WTC11 (cell line): ENCODE measurements at regions not wholly inside any gene's neighbourhood (a gene's known extent, or its start where the extent isn't known, plus 50 kb on each side); places are given as distances from the start of the nearest gene placed in this dataset.

ENCODE experiments used
- ATAC-seq: fragments of 200-7000 bp; cut with Tn5 transposase; 2 replicates; pipeline ENCODE4 v1.10.0; 2021; ENCODE audit warnings: mild to moderate bottlenecking, moderate library complexity
- CTCF ChIA-PET: fragments of 300-600 bp; sonication (Branson Sonifier 250); formaldehyde crosslinking; loops from one replicate; lab custom pipeline; 2021; ENCODE audit warnings: antibody characterized with exemption; lab: Charles Lee
- POLR2A ChIA-PET: fragments of 350-600 bp; sonication (Branson Sonifier 250); formaldehyde crosslinking; loops from one replicate; lab custom pipeline; 2021; ENCODE audit warnings: antibody characterized with exemption; lab: Charles Lee
- DNase-seq: peaks from one replicate; pipeline ENCODE4 v3.0.0; 2021; ENCODE audit warnings: low spot score
- H3K27ac Mint-ChIP-seq: 2 replicates; pipeline ENCODE4 v1.8.0; 2021; ENCODE audit warnings: mixed read lengths
- H3K27me3 Mint-ChIP-seq: 2 replicates; pipeline ENCODE4 v1.8.0; 2021; ENCODE audit warnings: low read depth, mild to moderate bottlenecking, moderate library complexity, mixed read lengths
- H3K36me3 Mint-ChIP-seq: 2 replicates; pipeline ENCODE4 v1.8.0; 2021; ENCODE audit warnings: mixed read lengths
- H3K4me1 Mint-ChIP-seq: 2 replicates; pipeline ENCODE4 v1.8.0; 2022; ENCODE audit warnings: mixed read lengths
- H3K4me3 Mint-ChIP-seq: 2 replicates; pipeline ENCODE4 v1.8.0; 2021; ENCODE audit warnings: mild to moderate bottlenecking, moderate library complexity, mixed read lengths
- H3K9me3 Mint-ChIP-seq: 2 replicates; pipeline ENCODE4 v1.8.0; 2021; ENCODE audit warnings: mixed read lengths
- AR ChIP-seq: fragments of 250-450 bp; sonication (Bioruptor Pico); IDR thresholded peaks from 2 replicates; pipeline ENCODE4 v1.9.0; 2021; ENCODE audit warnings: mild to moderate bottlenecking
- ATF1 ChIP-seq: sonication (generic); formaldehyde crosslinking; IDR thresholded peaks from 2 replicates; pipeline ENCODE4 v1.8.1; 2023; ENCODE audit warnings: mild to moderate bottlenecking, moderate library complexity, missing genetic modification reagents
- CBFB ChIP-seq: sonication (generic); formaldehyde crosslinking; IDR thresholded peaks from 2 replicates; pipeline ENCODE4 v1.8.1; 2022; ENCODE audit warnings: mild to moderate bottlenecking, low read depth, missing genetic modification reagents
- CREB1 ChIP-seq: sonication (generic); formaldehyde crosslinking; IDR thresholded peaks from 2 replicates; pipeline ENCODE4 v1.8.0; 2023; ENCODE audit warnings: mild to moderate bottlenecking, missing genetic modification reagents
- CTCF ChIP-seq: fragments of 200-600 bp; IDR thresholded peaks from 2 replicates; pipeline ENCODE4 v1.8.0; 2022; ENCODE audit warnings: antibody characterized with exemption
- ESRRA ChIP-seq: sonication (generic); formaldehyde crosslinking; IDR thresholded peaks from 2 replicates; pipeline ENCODE4 v1.8.1; 2022; ENCODE audit warnings: mild to moderate bottlenecking, missing genetic modification reagents, borderline replicate concordance
- FOXJ3 ChIP-seq: sonication (generic); formaldehyde crosslinking; IDR thresholded peaks from 2 replicates; pipeline ENCODE4 v1.9.0; 2021; ENCODE audit warnings: missing genetic modification reagents, mild to moderate bottlenecking, borderline replicate concordance
- IRF1 ChIP-seq: sonication (generic); formaldehyde crosslinking; IDR thresholded peaks from 2 replicates; pipeline ENCODE4 v1.8.0; 2023; ENCODE audit warnings: missing genetic modification reagents
- KAT7 ChIP-seq: sonication (generic); formaldehyde crosslinking; IDR thresholded peaks from 2 replicates; pipeline ENCODE4 v1.8.1; 2023; ENCODE audit warnings: missing genetic modification reagents, mild to moderate bottlenecking, borderline replicate concordance
- ZBTB21 ChIP-seq: sonication (generic); formaldehyde crosslinking; IDR thresholded peaks from 2 replicates; pipeline ENCODE4 v1.8.1; 2023; ENCODE audit warnings: mild to moderate bottlenecking, missing genetic modification reagents, borderline replicate concordance
- ZMAT4 ChIP-seq: fragments of 250-450 bp; sonication (Bioruptor Pico); IDR thresholded peaks from 2 replicates; pipeline ENCODE4 v1.9.0; 2021; ENCODE audit warnings: mild to moderate bottlenecking
- ZNF138 ChIP-seq: sonication (generic); formaldehyde crosslinking; conservative IDR thresholded peaks from 2 replicates; pipeline ENCODE4 v1.8.1; 2022; ENCODE audit warnings: mild to moderate bottlenecking, moderate library complexity, missing genetic modification reagents
- ZNF281 ChIP-seq: sonication (generic); formaldehyde crosslinking; IDR thresholded peaks from 2 replicates; pipeline ENCODE4 v1.8.0; 2023; ENCODE audit warnings: mild to moderate bottlenecking, missing genetic modification reagents
- ZNF396 ChIP-seq: fragments of 250-450 bp; sonication (Bioruptor Pico); IDR thresholded peaks from 2 replicates; pipeline ENCODE4 v1.8.0; 2021; ENCODE audit warnings: mild to moderate bottlenecking, moderate library complexity, borderline replicate concordance

GRCh38 chr7:4523873-4524272, 158.2 kb upstream of the FOXK1 start:
- Mint-ChIP-seq H3K4me3 (no peak overlapping the region), H3K4me1 (peaks cover 16% of the 10 kb centered on the region), H3K36me3 (no peaks in the 10 kb centered on the region), H3K27ac (no peak overlapping the region), H3K9me3 (peaks cover 4% of the 10 kb centered on the region; the same call in 1 of the 2 replicates), H3K27me3 (no peaks in the 10 kb centered on the region)
- no peak for DNase-seq
- ChIA-PET CTCF (no interaction called here), POLR2A (no interaction called here)
- ATAC-seq = no peak
- TF ChIP-seq KAT7 (CRISPR knock-in tag) = no peak

- Mint-ChIP-seq H3K4me3 (no peak overlapping the region), H3K27ac (no peak overlapping the region), H3K9me3 (peaks cover 7% of the 10 kb centered on the region; the same call in 1 of the 2 replicates), H3K36me3 (no peaks in the 10 kb centered on the region), H3K4me1 (peaks cover 15% of the 10 kb centered on the region), H3K27me3 (no peaks in the 10 kb centered on the region)
- POLR2A ChIA-PET = no interaction called here
- DNase-seq (no peak), ATAC-seq (no peak)
- TF ChIP-seq ZMAT4 (CRISPR knock-in tag) (no peak), CTCF (no peak), CREB1 (CRISPR knock-in tag) (no peak), AR (CRISPR knock-in tag) (no peak), ESRRA (CRISPR knock-in tag) (no peak), IRF1 (CRISPR knock-in tag) (no peak), ZNF396 (CRISPR knock-in tag) (no peak), ATF1 (no peak), ZBTB21 (CRISPR knock-in tag) (no peak), FOXJ3 (no peak), ZNF281 (CRISPR knock-in tag) (no peak), ZNF138 (CRISPR knock-in tag) (no peak), CBFB (CRISPR knock-in tag) (no peak)
- CTCF ChIA-PET = no interaction called here
These were observed 156.2 kb upstream of the FOXK1 start for GRCh38 chr7:4525884-4526283.
